HG03066 (cell line): ENCODE measurements at regions not wholly inside any gene's neighbourhood (a gene's known extent, or its start where the extent isn't known, plus 50 kb on each side); places are given as distances from the start of the nearest gene placed in this dataset.
"Not testable (repeated sequence)": the region's sequence is repeated elsewhere in the genome, so short reads cannot be mapped to it uniquely, and the experiment has no call there.

Experiments used
- ATAC-seq: cut with Tn5 transposase; IDR thresholded peaks from one replicate; pipeline ENCODE4 v1.9.1; 2021; ENCODE audit warnings: low read depth; ENCODE audit not compliant: unreplicated experiment

GRCh38 chr2:43149482-43150107, 76.8 kb downstream of the ZFP36L2 start:
- ATAC-seq, result no peak

GRCh38 chr2:43146083-43146482, 80.3 kb downstream of the ZFP36L2 start:
- ATAC-seq, result no peak

- ATAC-seq, result no peak
These were observed 82.1 kb downstream of the ZFP36L2 start for GRCh38 chr2:43144263-43144662.

- no peak for ATAC-seq
These were observed 82.7 kb downstream of the ZFP36L2 start for GRCh38 chr2:43143756-43144155.

- no peak for ATAC-seq
These were observed 83.4 kb downstream of the ZFP36L2 start for GRCh38 chr2:43142921-43143438.

- not testable (repeated sequence) for ATAC-seq
These were observed 84.7 kb downstream of the ZFP36L2 start for GRCh38 chr2:43141636-43142151.

- ATAC-seq, result no peak
These were observed 86.3 kb downstream of the ZFP36L2 start for GRCh38 chr2:43139996-43140621.

GRCh38 chr2:43139501-43139900, 86.9 kb downstream of the ZFP36L2 start:
- no peak for ATAC-seq

- no peak for ATAC-seq
These were observed 88.0 kb downstream of the ZFP36L2 start for GRCh38 chr2:43138441-43138840.

- no peak for ATAC-seq
These were observed 89.5 kb downstream of the ZFP36L2 start for GRCh38 chr2:43136876-43137275.

GRCh38 chr2:43136011-43136799, 90.2 kb downstream of the ZFP36L2 start:
- ATAC-seq, result no peak

GRCh38 chr2:43135583-43135982, 90.8 kb downstream of the ZFP36L2 start:
- no peak for ATAC-seq

GRCh38 chr2:43134571-43134889, 91.9 kb downstream of the ZFP36L2 start:
- no peak for ATAC-seq

GRCh38 chr2:43133708-43134570, 92.5 kb downstream of the ZFP36L2 start:
- ATAC-seq, result no peak

GRCh38 chr2:43133336-43133707, 93.1 kb downstream of the ZFP36L2 start:
- ATAC-seq, result no peak

- ATAC-seq, result no peak
These were observed 93.6 kb downstream of the ZFP36L2 start for GRCh38 chr2:43132683-43133301.

GRCh38 chr2:43131890-43132682, 94.3 kb downstream of the ZFP36L2 start:
- ATAC-seq, result no peak

- no peak for ATAC-seq
These were observed 95.1 kb downstream of the ZFP36L2 start for GRCh38 chr2:43131051-43131889.

- ATAC-seq, result no peak
These were observed 95.9 kb downstream of the ZFP36L2 start for GRCh38 chr2:43130548-43130875.
